MM.1S (cell line): ENCODE measurements at regions not wholly inside any gene's neighbourhood (a gene's known extent, or its start where the extent isn't known, plus 50 kb on each side); places are given as distances from the start of the nearest gene placed in this dataset.

Experiments
- DNase-seq: peaks from one replicate; pipeline ENCODE4 v3.0.0-alpha.2; 2015
- H2AFZ ChIP-seq: fragments of 300-600 bp; sonication (generic); 2 replicates; pipeline ENCODE4 v1.6.0; 2016; ENCODE audit warnings: antibody characterized with exemption, low read length
- H3F3A ChIP-seq: fragments of 300-600 bp; sonication (generic); 2 replicates; pipeline ENCODE4 v1.6.1; 2016; ENCODE audit warnings: mild to moderate bottlenecking, antibody characterized with exemption, low read length, moderate library complexity, mixed read lengths; ENCODE audit not compliant: insufficient read depth
- H3K27ac ChIP-seq: fragments of 300-600 bp; sonication (generic); 2 replicates; pipeline ENCODE4 v1.5.1; 2016; ENCODE audit warnings: mild to moderate bottlenecking, low read length
- H3K27me3 ChIP-seq: fragments of 300-600 bp; sonication (generic); replicated peaks from 2 replicates; pipeline ENCODE4 v1.6.0; 2016; ENCODE audit warnings: low read length; ENCODE audit not compliant: insufficient read depth
- H3K36me3 ChIP-seq: fragments of 300-600 bp; sonication (generic); replicated peaks from 2 replicates; pipeline ENCODE4 v1.6.1; 2016; ENCODE audit warnings: mild to moderate bottlenecking, low read length, mixed read lengths; ENCODE audit not compliant: insufficient read depth
- H3K4me1 ChIP-seq: fragments of 300-600 bp; sonication (generic); 2 replicates; pipeline ENCODE4 v1.6.1; 2016; ENCODE audit warnings: low read length, mixed read lengths
- H3K4me2 ChIP-seq: fragments of 300-600 bp; sonication (generic); 2 replicates; pipeline ENCODE4 v1.6.0; 2016; ENCODE audit warnings: low read depth, low read length
- H3K4me3 ChIP-seq: fragments of 300-600 bp; sonication (generic); 2 replicates; pipeline ENCODE4 v1.5.1; 2016; ENCODE audit warnings: low read length, mixed read lengths
- H3K79me2 ChIP-seq: fragments of 300-600 bp; sonication (generic); 2 replicates; pipeline ENCODE4 v1.6.1; 2016; ENCODE audit warnings: mixed run types, low read length, mixed read lengths
- H3K9ac ChIP-seq: fragments of 300-600 bp; sonication (generic); 2 replicates; pipeline ENCODE4 v1.6.1; 2016; ENCODE audit warnings: low read length, mixed read lengths
- H3K9me2 ChIP-seq: fragments of 300-600 bp; sonication (generic); replicated peaks from 2 replicates; pipeline ENCODE4 v1.6.1; 2016; ENCODE audit warnings: mild to moderate bottlenecking, low read length, mixed read lengths; ENCODE audit not compliant: insufficient read depth
- H3K9me3 ChIP-seq: fragments of 300-600 bp; sonication (generic); replicated peaks from 2 replicates; pipeline ENCODE4 v1.6.1; 2016; ENCODE audit warnings: mild to moderate bottlenecking, low read length, mixed read lengths; ENCODE audit not compliant: insufficient read depth
- H4K20me1 ChIP-seq: fragments of 300-600 bp; sonication (generic); 2 replicates; pipeline ENCODE4 v1.6.1; 2016; ENCODE audit warnings: mild to moderate bottlenecking, low read length, moderate library complexity, mixed read lengths; ENCODE audit not compliant: insufficient read depth
- EZH2 ChIP-seq: fragments of 300-600 bp; sonication (generic); optimal IDR thresholded peaks from 2 replicates; pipeline ENCODE3; 2017; ENCODE audit warnings: low read depth, mild to moderate bottlenecking, antibody characterized with exemption, low read length, mixed read lengths
- EZH2phosphoT487 ChIP-seq: fragments of 300-600 bp; sonication (generic); IDR thresholded peaks from 2 replicates; pipeline ENCODE4 v1.6.1; 2018; ENCODE audit warnings: antibody characterized with exemption, low read length
- TF ChIP-seq, protein P1 (sequence below): fragments of 300-600 bp; sonication (generic); IDR thresholded peaks from 2 replicates; pipeline ENCODE4 v1.5.1; 2016; ENCODE audit warnings: antibody characterized with exemption, low read length, mixed read lengths

- no peak overlapping the region for H2AFZ ChIP-seq
- no peaks in the 10 kb centered on the region for H3K36me3 ChIP-seq
- H3F3A ChIP-seq: no peaks in the 10 kb centered on the region
- no peak overlapping the region for H3K9ac ChIP-seq
- TF ChIP-seq EZH2phosphoT487 (no peak), EZH2 (no peak)
- TF ChIP-seq, protein P1, sequence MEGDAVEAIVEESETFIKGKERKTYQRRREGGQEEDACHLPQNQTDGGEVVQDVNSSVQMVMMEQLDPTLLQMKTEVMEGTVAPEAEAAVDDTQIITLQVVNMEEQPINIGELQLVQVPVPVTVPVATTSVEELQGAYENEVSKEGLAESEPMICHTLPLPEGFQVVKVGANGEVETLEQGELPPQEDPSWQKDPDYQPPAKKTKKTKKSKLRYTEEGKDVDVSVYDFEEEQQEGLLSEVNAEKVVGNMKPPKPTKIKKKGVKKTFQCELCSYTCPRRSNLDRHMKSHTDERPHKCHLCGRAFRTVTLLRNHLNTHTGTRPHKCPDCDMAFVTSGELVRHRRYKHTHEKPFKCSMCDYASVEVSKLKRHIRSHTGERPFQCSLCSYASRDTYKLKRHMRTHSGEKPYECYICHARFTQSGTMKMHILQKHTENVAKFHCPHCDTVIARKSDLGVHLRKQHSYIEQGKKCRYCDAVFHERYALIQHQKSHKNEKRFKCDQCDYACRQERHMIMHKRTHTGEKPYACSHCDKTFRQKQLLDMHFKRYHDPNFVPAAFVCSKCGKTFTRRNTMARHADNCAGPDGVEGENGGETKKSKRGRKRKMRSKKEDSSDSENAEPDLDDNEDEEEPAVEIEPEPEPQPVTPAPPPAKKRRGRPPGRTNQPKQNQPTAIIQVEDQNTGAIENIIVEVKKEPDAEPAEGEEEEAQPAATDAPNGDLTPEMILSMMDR: no peak
- H3K79me2 ChIP-seq: no peaks in the 10 kb centered on the region
- H4K20me1 ChIP-seq: no peaks in the 10 kb centered on the region
- H3K27me3 ChIP-seq: no peaks in the 10 kb centered on the region
- H3K4me2 ChIP-seq: no peak overlapping the region
- DNase-seq: no peak
- H3K9me3 ChIP-seq: no peaks in the 10 kb centered on the region
- no peak overlapping the region for H3K27ac ChIP-seq
- H3K9me2 ChIP-seq: no peaks in the 10 kb centered on the region
- no peak overlapping the region for H3K4me3 ChIP-seq
- no peaks in the 10 kb centered on the region for H3K4me1 ChIP-seq
Observed at GRCh38 chr2:116911540-116911939, 903.0 kb upstream of the DDX18 start.

GRCh38 chr2:116915673-116916072 is 898.8 kb upstream of the DDX18 start:
- TF ChIP-seq EZH2phosphoT487 (no peak), EZH2 (no peak)
- TF ChIP-seq, protein P1: no peak

DNA sequence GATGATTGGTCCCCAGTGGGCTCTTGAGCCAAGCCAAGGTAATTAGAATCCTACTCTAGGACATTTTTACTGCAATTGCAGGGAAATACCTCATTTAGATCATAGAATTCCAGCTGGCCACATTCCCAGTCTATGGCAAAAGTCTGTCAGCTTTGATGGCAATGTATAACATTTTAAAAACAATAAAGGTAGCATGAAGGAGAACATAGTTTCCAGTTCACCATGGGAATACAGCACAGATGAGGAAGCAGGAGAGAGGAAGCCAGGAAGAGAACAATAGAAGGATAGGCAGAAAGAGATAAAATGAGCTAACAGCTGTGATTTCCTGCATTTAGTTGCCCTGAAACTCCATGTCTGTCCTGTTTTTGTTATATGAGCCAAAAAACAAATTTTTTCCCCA is 897.3 kb upstream of the DDX18 start:
- no peaks in the 10 kb centered on the region for H3K79me2 ChIP-seq
- H3K4me2 ChIP-seq: no peak overlapping the region
- no peak overlapping the region for H3K9ac ChIP-seq
- no peak overlapping the region for H3K4me3 ChIP-seq
- no peak for DNase-seq
- H3K36me3 ChIP-seq: no peaks in the 10 kb centered on the region
- no peak overlapping the region for H2AFZ ChIP-seq
- H3F3A ChIP-seq: no peaks in the 10 kb centered on the region
- no peaks in the 10 kb centered on the region for H3K27me3 ChIP-seq
- TF ChIP-seq EZH2phosphoT487: no peak
- TF ChIP-seq, protein P1: no peak
- TF ChIP-seq EZH2: no peak
- no peaks in the 10 kb centered on the region for H4K20me1 ChIP-seq
- no peaks in the 10 kb centered on the region for H3K9me2 ChIP-seq
- H3K9me3 ChIP-seq: no peaks in the 10 kb centered on the region
- H3K27ac ChIP-seq: no peak overlapping the region
- H3K4me1 ChIP-seq: no peaks in the 10 kb centered on the region

More at GRCh38 chr2:116915673-116916072, 898.8 kb upstream of the DDX18 start:
- no peak overlapping the region for H3K9ac ChIP-seq
- no peaks in the 10 kb centered on the region for H3K36me3 ChIP-seq
- no peaks in the 10 kb centered on the region for H3K27me3 ChIP-seq
- H3K4me3 ChIP-seq: no peak overlapping the region
- no peaks in the 10 kb centered on the region for H3K4me1 ChIP-seq
- no peaks in the 10 kb centered on the region for H4K20me1 ChIP-seq
- DNase-seq: no peak
- H3K9me2 ChIP-seq: no peaks in the 10 kb centered on the region
- H3K27ac ChIP-seq: no peak overlapping the region
- H3K4me2 ChIP-seq: no peak overlapping the region
- H3K9me3 ChIP-seq: no peaks in the 10 kb centered on the region
- no peaks in the 10 kb centered on the region for H3F3A ChIP-seq
- H2AFZ ChIP-seq: no peak overlapping the region
- H3K79me2 ChIP-seq: no peaks in the 10 kb centered on the region
